ENCODE measurements at regions not wholly inside any gene's neighbourhood (a gene's known extent, or its start where the extent isn't known, plus 50 kb on each side); places are given as distances from the start of the nearest gene placed in this dataset.

DNA sequence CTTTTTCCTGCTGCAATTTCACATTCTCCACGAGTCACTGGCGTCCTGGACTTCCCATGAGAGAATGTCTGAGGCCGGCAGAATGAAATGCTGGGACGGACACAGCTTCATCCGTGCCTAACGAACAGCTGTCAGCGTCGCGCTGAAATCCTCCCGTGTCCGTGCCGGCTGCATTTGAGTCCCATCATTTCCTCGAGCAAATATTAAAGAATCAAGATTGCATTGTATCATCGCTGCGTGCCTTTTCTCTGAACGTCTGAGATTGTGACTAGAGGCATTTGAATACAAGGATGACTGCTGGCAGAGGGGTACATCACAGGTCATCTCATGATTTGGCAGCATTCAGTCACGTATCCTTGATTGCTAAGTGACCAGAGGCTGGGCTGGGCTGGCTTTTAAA is 279.9 kb downstream of the ASMT start:
- TF ChIP-seq, protein P1, sequence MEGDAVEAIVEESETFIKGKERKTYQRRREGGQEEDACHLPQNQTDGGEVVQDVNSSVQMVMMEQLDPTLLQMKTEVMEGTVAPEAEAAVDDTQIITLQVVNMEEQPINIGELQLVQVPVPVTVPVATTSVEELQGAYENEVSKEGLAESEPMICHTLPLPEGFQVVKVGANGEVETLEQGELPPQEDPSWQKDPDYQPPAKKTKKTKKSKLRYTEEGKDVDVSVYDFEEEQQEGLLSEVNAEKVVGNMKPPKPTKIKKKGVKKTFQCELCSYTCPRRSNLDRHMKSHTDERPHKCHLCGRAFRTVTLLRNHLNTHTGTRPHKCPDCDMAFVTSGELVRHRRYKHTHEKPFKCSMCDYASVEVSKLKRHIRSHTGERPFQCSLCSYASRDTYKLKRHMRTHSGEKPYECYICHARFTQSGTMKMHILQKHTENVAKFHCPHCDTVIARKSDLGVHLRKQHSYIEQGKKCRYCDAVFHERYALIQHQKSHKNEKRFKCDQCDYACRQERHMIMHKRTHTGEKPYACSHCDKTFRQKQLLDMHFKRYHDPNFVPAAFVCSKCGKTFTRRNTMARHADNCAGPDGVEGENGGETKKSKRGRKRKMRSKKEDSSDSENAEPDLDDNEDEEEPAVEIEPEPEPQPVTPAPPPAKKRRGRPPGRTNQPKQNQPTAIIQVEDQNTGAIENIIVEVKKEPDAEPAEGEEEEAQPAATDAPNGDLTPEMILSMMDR (conservative IDR thresholded peaks at IDR 0.05 in 1 of 2, IDR thresholded peaks at IDR 0.05 in 1 of 2; ENCODE audit: extremely low read depth in 1 of 2, insufficient read depth in 1 of 2, low read depth in 1 of 2, low read length in 2 of 2), result no peak
- TF ChIP-seq EZH2 (IDR thresholded peaks at IDR 0.05; ENCODE audit: borderline replicate concordance, low read length), result no peak

Measured in mammary epithelial cell (primary cell).